Erythroblast (primary cell): ENCODE measurements at regions not wholly inside any gene's neighbourhood (a gene's known extent, or its start where the extent isn't known, plus 50 kb on each side); places are given as distances from the start of the nearest gene placed in this dataset.

Experiments used
- GATA1 ChIP-seq: IDR thresholded peaks from 2 replicates; pipeline ENCODE4 v1.6.1; 2011; ENCODE audit warnings: low read depth, mild to moderate bottlenecking, control low read depth, low read length, moderate library complexity
- POLR2A ChIP-seq: IDR thresholded peaks from 2 replicates; pipeline ENCODE4 v1.6.1; 2011; ENCODE audit warnings: mild to moderate bottlenecking, low read length

DNA sequence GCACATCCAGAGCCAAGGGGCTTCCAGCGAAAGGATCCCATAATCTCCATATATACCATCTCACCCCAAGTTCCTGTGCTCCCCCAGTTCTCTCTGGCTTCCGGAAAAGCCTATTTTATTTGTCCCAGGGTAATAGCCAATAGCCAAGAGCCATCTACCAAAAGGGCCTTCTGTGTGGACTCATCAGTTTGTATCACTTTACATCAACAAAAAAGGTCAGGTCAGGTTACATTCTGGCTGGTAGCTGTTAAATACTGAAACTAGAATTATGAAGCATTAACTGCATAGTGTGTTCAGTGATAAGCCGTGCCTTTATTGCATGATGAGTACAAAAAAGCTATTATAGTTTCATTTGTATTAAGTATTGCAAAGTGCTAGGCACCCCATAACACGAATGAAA lies 223.7 kb downstream of the IRS1 start:
- TF ChIP-seq POLR2A (no peak), GATA1 (no peak)
